ENCODE measurements at regions not wholly inside any gene's neighbourhood (a gene's known extent, or its start where the extent isn't known, plus 50 kb on each side); places are given as distances from the start of the nearest gene placed in this dataset.

DNA sequence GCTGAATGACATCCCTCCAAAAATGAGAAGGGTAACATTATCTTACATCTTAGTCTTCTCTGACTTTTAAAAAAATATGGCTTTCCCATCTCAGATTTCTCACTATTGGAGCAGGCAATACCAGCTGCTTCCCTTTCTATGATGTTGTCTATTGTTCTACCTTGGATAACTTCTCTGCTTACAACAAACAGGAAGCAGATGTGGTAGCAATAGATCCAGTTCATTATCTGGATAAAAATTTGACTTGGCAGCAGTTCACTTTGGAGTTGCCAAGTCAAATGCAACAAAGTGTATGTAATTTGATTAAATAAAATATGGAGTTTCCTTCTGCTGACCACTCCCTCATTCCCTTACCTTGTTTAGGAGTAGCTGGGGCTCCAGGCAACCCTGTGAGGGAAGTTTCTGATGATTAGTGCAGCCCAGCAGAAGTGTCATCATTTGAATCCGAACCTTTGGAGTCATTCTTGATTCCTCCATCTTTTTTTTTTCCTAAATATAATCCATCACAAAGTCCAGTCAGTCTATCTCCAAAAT is 72.0 kb upstream of the GPRIN3 start:
- no peak overlapping the region for H3K4me3 ChIP-seq (ENCODE audit: low read depth, low read length)
- TF ChIP-seq, protein P1, sequence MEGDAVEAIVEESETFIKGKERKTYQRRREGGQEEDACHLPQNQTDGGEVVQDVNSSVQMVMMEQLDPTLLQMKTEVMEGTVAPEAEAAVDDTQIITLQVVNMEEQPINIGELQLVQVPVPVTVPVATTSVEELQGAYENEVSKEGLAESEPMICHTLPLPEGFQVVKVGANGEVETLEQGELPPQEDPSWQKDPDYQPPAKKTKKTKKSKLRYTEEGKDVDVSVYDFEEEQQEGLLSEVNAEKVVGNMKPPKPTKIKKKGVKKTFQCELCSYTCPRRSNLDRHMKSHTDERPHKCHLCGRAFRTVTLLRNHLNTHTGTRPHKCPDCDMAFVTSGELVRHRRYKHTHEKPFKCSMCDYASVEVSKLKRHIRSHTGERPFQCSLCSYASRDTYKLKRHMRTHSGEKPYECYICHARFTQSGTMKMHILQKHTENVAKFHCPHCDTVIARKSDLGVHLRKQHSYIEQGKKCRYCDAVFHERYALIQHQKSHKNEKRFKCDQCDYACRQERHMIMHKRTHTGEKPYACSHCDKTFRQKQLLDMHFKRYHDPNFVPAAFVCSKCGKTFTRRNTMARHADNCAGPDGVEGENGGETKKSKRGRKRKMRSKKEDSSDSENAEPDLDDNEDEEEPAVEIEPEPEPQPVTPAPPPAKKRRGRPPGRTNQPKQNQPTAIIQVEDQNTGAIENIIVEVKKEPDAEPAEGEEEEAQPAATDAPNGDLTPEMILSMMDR (IDR thresholded peaks at IDR 0.05; ENCODE audit: low read depth, low read length, missing control alignments) = no peak
- in situ Hi-C loops (cut with HindIII; ENCODE audit: low sequenced_read_pairs) = no loop called here
- DNase-seq (ENCODE audit: low read depth) = no peak

DNA sequence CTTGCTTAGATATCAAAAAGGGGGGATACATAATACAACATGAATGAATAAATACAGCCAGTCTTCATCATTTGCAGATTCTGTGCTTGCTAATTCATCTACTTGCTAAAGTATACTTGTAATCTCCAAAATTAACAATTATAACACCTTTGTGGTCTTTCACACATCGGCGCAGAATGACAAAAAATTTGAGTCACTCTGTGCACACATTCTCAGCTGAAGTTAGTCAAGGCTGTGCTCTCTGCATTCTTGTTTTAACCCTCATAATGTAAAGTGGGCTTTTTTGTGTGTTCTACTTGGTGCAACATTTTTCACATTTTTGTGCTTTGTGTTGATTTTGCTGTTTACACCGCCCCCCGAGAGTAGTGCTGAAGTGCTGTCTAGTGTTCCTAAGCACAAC is 65.8 kb upstream of the GPRIN3 start:
- DNase-seq (ENCODE audit: low read depth) = no peak
- in situ Hi-C loops (cut with HindIII; ENCODE audit: low sequenced_read_pairs) = no loop called here
- TF ChIP-seq, protein P1 (IDR thresholded peaks at IDR 0.05; ENCODE audit: low read depth, low read length, missing control alignments) = no peak
- no peak overlapping the region for H3K4me3 ChIP-seq (ENCODE audit: low read depth, low read length)

DNA sequence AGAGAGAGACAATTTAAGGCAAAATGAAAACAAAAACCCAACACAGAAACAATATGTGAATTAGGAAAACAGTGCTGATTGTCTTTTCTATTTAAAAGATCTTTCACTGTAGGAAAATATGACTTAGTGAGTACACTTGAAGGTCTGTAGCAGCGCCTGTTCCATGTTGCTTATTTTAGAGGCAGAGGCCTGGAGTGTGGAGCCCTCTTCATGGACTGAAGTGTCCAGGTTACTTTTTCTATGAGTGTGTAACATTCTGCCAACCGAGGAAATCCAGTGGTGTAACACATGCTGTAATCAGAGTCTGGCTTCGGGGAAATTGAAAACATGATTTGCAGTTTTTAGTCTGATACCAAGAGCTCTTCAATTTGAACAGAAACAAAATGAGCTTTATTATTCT is 64.0 kb upstream of the GPRIN3 start:
- no peak overlapping the region for H3K4me3 ChIP-seq (ENCODE audit: low read depth, low read length)
- DNase-seq (ENCODE audit: low read depth) = no peak
- in situ Hi-C loops (cut with HindIII; ENCODE audit: low sequenced_read_pairs) = no loop called here
- TF ChIP-seq, protein P1 (IDR thresholded peaks at IDR 0.05; ENCODE audit: low read depth, low read length, missing control alignments) = no peak

DNA sequence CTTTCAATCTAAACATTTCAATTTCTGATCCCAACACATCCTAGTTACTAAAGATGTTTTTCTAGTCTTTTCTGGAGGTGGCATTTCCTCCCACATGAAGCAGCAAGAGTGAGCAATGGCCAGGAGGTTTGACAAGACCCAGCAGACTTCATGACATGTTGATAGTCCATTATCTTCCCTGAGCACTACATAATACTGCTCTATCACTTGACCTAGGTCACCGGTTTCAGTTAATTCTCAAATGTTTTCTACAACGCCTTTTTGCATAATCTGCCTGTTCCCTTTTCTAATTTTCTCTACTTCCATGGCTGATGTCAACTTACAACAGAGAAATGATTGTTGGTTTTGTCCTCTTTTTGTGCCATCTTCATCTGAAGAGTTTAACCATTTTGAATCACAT is 62.0 kb upstream of the GPRIN3 start:
- in situ Hi-C loops (cut with HindIII; ENCODE audit: low sequenced_read_pairs) = no loop called here
- DNase-seq (ENCODE audit: low read depth) = no peak
- TF ChIP-seq, protein P1 (IDR thresholded peaks at IDR 0.05; ENCODE audit: low read depth, low read length, missing control alignments) = no peak
- H3K4me3 ChIP-seq (ENCODE audit: low read depth, low read length) = no peak overlapping the region

DNA sequence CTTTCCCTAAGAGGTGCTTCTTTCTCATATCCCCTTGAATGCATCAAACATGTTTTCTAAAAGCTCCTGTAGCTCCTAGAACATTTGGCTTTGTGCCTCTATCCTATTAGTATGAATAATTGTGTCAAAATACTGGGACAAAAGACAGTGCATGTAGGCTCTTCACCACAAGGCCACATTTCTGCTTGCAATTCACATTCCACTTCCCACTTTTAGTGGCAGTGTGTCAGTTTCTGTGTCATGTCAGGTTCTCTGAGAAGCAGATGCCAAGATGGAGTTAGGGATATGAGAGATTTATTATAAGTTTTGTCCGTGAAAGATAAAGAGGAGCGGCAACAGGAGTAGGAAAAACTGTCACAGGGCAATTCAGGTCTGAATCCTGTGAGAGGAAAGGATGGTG is 61.3 kb upstream of the GPRIN3 start:
- H3K4me3 ChIP-seq (ENCODE audit: low read depth, low read length) = no peak overlapping the region
- in situ Hi-C loops (cut with HindIII; ENCODE audit: low sequenced_read_pairs) = no loop called here
- TF ChIP-seq, protein P1 (IDR thresholded peaks at IDR 0.05; ENCODE audit: low read depth, low read length, missing control alignments) = no peak
- no peak for DNase-seq (ENCODE audit: low read depth)

DNA sequence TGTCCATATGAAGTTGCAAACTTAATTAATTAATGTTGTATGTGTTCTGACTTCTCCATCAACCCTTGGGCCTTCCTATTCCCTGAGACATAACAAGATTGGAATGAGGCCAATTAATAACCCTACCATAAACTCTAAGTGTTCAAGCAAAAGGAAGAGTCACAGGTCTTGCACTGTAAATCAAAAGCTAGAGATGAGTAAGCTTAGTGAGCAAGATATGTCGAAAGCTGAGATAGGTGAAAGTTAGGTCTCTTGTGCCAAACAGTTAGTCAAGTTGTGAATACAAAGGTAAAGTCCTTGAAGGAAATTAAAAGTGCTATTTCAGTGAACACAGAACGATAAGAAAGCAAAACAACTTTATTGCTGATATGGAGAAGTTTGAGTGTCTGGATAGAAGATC is 58.2 kb upstream of the GPRIN3 start:
- in situ Hi-C loops (cut with HindIII; ENCODE audit: low sequenced_read_pairs) = no loop called here
- TF ChIP-seq, protein P1 (IDR thresholded peaks at IDR 0.05; ENCODE audit: low read depth, low read length, missing control alignments) = no peak
- DNase-seq (ENCODE audit: low read depth) = no peak
- no peak overlapping the region for H3K4me3 ChIP-seq (ENCODE audit: low read depth, low read length)

DNA sequence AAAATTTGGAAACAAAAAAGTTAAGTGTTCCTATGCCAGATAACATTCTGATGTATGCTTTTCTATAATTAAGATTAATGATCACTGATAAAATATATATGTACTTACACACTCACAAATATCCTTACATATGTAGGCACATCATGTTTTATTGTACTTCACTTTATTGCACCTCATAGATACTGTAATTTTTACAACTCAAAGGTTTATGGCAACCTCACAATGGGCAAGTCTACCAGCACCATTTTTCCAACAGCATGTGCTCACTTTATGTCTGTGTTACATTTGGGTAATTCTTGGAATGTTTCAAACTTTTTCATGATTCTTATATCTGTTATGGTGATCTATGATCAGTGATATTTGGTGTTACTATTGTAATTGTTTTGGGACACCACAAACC is 57.8 kb upstream of the GPRIN3 start:
- TF ChIP-seq, protein P1 (IDR thresholded peaks at IDR 0.05; ENCODE audit: low read depth, low read length, missing control alignments) = no peak
- no peak for DNase-seq (ENCODE audit: low read depth)
- H3K4me3 ChIP-seq (ENCODE audit: low read depth, low read length) = no peak overlapping the region
- in situ Hi-C loops (cut with HindIII; ENCODE audit: low sequenced_read_pairs) = no loop called here

Measured in astrocyte of the cerebellum (primary cell).